GM19397 (cell line): ENCODE measurements at regions not wholly inside any gene's neighbourhood (a gene's known extent, or its start where the extent isn't known, plus 50 kb on each side); places are given as distances from the start of the nearest gene placed in this dataset.

Experiments used
- ATAC-seq: cut with Tn5 transposase; IDR thresholded peaks from one replicate; pipeline ENCODE4 v1.9.1; 2021; ENCODE audit warnings: mild to moderate bottlenecking, moderate library complexity; ENCODE audit not compliant: unreplicated experiment

DNA sequence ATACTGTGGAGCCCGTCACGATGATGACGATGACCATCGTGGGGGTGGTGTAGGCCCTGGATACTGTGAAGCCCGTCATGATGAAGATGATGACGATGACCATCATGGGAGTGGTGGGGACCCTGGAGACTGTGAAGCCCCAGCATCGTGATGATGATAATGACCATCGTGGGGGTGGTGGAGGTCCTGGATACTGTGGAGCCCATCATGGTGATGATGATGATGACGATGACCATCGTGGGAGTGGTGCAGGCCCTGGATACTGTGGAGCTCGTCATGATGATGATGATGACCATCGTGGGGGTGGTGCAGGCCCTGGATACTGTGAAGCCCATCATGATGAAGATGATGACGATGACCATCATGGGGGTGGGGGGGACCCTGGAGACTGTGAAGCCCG, 81.0 kb upstream of the SALL3 start:
- no peak for ATAC-seq

DNA sequence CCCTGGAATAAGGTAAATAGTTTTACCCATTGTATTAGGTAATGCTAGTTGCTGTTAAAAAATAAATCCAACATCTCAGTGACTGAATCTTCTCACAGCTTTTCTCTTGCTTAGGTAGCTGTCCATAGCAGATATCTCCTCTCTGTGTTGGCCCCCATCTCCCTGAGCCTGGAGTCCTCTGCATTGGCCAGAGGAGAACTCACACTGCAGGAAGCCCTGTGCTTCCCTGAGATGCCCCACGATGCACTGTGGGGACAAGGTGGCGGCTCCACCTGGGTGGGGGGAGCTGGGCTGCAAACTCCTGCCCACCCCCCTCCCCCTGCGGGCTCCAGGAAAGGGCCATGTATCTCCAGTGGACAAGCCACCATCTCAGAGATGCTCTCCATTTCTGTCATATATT, 80.4 kb upstream of the SALL3 start:
- ATAC-seq: no peak

DNA sequence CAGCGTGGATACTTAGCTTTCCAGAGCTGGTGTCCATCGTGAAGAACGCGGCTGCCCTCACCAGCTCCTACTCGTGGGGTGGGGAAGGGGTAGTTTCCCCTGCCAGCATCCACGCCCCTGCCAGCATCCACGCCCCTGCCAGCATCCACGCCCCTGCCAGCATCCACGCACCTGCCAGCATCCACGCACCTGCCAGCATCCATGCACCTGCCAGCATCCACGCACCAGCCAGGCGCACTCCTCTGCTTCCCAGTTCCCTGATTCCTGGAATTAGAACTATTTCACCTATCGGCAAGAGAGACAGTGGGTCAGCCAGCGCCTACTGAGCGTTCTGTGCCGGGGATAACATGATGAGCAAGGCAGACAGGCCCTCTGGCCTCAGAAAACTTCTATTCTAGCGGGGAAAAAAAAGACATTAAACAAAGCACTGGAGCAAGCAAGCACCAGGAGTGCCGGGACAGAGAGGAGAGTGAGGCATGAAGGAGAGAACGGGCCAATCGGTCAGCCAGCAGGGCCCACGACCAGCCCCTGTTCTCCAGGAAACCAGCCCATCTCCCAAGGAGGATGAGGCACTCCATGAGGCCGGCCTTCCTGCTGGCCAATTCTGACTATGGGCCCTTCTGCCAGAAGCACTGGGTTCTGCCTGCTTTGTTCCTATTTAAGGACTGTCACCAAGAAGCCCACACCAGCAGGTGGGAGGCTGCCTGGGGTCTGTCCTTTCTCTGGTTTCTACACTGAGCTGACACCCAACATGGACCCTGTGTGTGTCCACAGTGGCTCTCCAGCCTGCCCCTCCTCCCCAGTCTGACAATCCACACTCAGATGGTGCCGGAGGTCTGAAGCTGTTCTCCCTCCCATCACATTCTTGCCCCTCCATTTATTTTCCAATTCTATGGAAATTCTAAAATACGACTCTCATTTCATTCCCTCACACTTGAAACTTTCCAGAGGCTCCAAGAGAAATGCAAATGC, 78.4 kb upstream of the SALL3 start:
- no peak for ATAC-seq

DNA sequence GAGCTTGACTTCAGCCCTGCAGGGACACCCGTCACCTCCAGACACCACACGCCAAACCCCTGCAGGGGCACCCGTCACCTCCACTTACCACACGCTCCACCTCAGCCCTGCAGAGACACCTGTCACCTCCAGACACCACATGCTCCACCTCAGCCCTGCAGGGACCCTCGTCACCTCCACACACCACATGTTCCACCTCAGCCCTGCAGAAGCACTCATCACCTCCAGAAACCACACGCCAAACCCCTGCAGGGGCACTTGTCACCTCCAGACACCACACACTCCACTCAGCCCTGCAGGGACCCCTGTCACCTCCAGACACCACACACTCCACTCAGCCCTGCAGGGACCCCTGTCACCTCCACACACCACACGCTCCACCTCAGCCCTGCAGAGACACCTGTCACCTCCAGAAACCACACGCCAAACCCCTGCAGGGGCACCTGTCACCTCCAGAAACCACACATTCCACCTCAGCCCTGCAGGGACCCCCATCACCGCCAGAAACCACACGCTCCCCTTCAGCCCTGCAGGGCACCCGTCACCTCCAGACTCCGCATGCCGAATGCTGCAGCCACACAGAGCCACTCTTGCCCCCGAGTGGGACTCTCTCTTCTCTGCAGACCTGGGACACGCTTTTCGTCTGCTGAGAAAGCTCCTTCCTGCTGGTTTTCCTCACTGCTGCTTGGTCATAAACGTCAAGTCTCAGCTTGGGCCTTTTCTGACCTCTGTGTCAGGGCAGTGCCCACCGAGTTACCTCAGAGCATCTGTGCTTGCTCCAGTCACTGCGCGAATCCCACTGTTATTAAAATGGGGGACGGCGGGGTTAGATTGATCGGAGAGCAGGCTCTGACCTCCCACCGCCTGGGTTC, 77.5 kb upstream of the SALL3 start:
- ATAC-seq: no peak

DNA sequence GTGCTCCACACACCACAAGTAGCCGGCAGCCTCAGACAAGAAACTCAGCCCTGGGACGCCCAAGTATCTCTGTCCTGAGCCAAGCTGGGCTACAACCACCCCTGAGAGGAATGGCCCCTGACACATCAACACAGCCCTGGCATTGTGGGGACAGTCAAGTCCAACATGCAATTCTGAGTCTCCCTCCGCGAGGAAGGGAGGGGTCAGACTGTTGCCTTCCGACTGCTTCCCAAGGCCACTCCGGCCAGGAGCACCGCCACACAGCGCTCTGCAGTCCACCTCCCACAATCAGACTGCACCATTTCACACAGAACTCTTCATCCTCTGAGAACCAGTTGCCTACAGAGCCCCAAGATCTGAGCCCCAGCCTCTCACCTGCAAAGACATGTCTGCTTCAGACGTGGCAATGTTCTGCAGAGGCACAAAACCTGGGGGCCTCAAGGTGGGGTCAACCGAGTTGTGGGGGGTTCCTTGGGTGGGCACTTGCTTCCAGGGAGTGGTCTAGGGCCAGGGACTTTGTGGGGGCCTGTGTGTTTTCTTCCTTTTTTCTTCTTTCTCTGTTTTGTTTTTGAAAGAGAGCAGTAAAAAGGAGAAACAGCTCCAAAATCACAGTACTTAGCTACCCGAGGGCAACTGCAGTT, 76.7 kb upstream of the SALL3 start:
- ATAC-seq: no peak

DNA sequence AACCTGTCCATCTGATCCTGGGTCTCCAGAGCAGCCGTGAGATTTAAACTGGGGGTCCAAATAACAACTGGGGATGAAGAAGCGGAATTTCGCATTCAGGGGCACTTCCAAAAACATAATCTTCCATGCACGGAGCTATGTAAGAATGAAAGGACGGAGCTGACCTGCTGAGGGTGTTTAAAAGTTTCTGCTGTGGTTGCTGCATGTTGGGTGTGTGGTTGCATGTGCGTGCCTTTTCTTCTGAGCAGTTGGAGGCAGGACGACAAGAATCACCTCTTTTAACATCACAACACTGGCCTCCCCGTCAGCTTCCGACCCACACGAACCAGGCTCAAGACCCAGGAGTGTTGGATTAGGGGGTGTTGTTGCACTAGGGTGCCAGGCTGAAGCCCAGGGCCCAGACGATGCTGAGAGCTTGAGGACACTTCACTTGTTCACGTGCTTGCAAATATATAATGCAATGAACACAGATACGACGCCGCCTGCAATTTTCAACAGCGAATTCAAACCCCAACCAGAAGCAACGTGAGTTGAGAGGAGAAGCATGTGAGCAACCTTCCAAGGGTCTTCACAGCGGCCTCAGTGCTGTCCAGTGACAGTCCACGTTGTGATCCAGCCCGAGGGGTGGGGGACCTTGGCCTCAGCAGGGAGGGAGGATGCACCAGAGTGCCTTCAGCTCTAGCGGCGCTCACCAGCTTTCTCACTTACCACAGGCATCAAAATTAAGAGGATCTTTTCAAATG, 76.0 kb upstream of the SALL3 start:
- no peak for ATAC-seq

DNA sequence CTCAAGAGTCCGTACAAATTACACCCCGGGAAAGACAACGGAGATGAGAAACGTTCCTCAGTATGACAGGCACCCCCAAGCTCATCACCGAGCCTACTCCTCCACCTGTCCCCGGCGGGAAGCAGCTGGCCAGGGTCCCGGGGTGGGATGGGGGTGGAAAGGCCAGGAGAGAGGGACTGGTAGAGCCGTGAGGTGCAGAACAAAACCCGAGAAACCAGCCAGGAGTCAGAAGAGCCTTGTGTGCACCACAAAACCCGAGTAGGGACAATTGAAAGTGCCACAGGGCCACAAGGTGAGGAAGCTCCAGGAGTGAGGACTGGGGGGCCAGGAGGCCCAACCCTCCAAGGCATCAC, 75.5 kb upstream of the SALL3 start:
- no peak for ATAC-seq

DNA sequence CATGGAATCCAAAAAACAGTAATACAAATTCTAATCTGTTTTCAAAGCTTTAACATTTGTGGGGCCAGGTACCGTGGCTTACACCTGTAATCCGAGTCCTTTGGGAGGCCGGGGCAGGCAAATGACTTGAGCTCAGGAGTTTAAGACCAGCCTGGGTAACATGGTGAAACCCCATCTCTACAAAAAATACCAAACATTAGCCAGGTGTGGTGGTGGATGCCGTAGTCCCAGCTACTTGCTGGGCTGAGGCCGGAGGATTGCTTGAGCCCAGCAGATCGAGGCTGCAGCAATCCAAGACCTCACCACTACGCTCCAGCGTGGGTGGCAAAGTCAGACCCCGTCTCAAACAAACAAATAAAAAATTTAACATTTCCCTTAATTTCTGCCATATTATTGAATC, 74.3 kb upstream of the SALL3 start:
- ATAC-seq: no peak

DNA sequence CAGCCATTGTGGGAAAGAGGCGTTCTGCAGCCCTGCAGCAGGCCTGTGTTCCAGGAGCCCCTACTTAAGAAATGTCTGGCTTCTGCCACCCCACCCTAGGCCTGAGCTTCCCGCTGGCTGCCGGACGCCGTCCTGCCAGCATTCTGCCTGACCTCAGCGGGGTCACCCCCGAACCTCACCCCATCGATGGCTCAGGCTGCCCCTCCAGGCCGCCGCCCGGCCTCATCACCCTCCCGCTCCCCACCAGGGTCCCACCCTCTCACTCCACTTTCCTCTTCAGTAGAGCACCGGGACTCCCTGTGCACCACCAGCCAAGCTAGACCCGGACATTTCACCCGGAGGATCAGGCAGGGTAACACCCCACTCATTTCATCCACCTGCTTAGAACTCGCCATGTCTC, 73.6 kb upstream of the SALL3 start:
- no peak for ATAC-seq

DNA sequence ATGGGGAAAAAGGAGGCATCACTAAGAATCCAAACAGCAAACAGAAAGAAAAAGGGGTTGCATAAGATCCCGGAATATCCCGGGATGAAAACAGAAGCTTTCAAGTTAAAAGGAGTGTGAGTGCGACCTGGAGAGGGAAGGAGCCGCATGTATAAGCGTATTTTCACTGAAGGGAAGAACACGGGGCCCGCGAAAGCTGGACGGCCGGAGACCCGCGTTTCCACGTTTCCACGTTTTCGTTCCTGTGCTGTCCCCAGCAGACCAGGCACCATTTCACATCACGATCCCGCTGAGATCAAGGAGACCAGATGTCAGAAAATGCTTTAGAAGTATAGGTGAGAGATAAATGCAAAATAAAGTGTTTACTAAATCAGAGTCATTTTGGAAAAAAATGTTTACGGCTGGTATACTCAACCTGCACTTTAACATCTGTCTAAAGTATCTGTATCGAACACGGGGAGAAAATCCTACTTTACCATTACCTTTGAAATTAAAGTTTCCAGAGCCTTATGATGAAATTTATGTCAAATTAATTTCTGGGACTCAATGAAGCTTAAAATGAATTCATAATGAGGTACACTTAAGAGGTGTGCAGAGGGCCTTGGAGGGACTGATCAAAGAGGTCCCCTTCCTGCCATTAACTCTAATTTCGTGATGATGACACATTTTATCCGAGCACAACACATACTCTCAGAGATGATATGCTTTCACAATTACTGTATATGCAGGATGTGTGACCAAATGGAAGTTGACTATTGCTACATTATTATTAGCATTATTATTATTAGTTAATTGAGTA, 71.0 kb upstream of the SALL3 start:
- ATAC-seq: no peak

DNA sequence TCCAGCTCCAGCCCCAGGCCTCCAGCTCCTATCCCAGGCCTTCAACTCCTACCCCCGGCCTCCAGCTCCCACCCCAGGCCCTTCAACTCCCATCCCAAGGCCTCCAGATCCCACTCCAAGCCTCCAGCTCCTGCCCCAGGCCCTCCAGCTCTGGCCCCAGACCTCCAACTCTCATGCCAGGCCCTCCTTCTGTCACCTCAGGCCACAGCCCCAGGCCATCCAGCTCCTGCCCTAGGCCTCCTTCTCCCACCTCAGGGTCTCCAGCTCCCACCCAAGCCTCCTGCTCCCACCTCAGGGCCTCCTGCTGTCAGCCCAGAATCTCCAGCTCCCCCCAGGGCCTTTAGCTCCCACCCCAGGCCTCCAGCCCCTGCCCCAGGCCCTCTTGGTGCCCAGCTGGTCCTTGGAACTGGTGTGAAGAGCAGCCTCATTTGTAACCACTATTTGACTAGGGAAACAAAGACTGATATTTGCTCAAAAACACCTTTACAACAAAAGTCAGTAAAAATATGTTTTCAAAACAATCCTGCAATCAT, 67.8 kb upstream of the SALL3 start:
- no peak for ATAC-seq

DNA sequence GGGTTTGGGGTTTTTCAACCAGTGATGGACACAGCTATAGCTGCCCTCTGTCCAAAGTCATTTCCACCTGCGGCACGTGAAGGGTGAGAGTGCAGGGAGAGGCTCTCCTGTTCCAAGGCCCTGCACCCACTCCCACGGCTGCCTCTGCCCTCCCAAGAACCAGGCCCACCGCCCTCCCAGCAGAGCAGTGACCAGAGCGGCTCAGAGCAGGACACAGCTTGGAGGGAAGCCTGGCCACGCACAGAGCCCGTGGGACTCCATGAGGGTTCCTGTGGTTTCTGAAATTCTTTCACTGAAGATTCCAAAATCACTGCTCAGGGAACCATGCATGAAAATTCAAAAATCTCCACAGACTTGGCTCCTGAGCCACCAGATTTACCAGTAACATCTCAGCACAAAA, 67.3 kb upstream of the SALL3 start:
- ATAC-seq: no peak

DNA sequence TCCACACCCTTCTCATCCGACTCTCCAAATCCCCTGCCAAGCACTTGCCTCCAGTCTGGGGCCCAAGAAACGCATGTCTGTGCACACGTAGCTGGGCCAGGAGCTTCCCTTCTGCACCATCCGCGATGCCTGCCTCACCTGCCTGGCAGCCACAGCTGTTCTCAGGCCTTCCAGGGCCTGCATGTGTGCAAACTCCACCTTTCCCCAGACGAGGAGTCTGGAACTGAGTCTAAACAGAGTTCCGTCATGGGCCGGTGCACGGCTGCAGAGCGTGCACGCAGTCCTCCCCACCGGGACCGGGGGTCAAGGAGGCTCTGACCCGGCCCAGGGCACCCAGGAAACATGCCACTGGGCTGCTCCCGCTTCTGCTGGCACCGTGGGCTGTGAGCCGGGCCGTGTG, 66.8 kb upstream of the SALL3 start:
- no peak for ATAC-seq

DNA sequence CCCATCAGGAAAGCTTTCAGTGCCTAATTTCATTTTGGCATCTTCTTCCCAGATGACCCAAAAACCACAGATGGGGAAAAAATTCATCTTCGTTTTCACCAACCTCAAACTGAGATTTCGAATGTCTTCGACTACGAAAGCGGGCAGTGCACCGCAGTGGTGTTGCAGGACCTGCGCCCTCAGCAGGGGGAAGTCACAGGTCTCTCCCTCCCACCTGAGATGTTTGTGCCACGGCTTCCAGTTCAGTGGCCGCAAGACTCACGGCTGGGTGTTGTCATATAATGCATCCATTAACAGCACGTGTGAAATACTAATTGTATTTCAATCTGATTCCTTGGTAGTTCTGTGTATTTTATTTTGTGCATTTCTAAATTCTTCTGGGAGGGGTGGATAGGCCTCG, 66.2 kb upstream of the SALL3 start:
- ATAC-seq: no peak

DNA sequence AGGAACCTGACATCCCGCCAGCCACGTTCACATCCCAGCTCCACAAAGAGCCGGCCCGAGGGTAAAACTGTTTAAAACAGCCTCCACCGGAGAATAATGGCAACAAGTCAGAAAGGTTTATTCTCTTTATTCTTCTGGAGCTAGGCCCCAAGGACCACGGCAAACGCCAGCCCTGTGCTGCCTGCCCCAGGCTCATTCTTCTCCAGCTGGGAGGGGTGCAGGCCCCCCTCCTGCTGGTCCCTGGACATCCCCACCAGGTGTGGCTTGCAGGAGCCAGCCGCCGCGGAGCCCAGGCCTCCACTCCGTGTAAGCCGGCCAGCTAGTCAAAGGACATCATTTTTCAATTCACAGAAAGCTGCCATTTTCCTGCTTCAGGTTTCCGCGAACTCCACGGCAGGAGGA, 65.8 kb upstream of the SALL3 start:
- ATAC-seq: no peak

DNA sequence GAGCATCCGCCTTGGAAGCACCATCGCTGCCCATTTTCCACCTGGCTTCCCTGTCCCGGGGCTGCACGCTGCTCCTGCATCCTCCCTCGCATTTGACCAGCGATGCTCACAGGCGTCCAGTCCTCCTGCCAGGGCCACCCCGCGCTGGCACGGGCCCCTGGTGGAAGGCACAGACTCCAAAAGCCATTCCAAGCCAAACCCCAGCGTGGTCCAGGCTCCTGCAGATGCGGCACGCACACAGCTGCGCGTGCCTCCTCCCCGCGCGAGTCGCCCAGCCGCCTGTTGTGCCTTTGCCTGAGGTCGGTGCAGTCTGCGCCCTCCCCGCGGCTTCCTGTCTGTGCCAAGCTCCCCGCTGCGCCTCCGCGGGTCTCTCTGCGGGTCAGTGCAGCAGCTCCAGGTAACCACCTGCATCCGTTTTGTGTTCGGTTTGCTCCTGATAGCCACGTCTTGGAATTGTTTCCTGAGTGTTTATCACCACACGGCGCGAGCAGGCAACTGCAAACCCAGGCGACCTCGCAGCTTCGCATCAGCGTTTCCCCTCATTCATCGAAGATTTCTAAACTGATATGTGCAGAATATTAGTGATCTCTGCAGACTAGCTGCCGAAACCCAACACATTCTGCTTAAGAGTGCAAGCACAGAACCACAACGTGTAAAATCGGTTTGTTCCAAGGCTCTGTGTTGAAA, 65.2 kb upstream of the SALL3 start:
- no peak for ATAC-seq

DNA sequence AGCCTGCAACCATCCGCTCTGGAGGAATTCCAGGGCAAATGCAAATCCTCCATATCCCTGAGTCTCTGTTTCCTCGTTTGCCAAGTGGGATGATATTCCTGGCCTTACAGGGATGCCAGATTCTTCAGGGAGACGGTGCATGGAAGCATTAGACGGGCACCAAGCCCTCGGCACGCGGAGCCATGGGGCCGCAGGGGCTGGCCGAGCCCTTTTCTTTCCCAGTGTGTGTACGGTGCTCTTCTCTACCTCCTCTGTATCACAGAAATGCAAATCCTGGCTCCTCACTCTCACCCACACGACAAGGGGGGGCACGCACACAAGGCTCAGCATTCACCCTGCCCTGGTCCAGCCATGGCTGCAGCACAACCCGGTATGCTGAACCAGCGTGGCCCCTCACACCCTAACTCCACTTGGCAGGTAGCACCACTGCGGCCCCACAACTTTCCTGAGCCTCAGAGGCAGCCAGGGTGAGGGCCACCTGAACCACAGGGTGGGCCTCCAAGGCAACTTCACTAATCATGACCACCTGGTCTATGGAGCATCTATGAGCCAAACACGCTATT, 64.1 kb upstream of the SALL3 start:
- ATAC-seq: no peak

DNA sequence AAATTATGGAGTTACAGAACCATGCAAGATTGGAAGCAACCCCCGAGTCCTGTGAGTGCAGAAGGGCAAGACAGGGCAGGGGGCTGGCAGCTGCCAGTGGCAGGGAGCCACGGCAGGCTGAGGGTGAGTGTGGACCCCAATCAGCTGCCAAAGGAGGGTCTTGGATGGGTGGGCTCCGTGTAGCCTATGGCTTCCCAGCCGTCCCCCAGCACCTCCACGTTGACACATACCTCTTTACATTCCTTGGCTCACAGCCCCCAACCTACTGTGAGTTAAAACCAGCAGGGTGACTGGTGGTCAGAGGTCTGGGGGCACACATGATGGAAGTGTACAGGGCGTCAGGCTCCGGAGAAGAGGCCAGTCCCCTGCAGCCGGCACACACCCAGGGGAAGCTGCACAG, 60.9 kb upstream of the SALL3 start:
- no peak for ATAC-seq

DNA sequence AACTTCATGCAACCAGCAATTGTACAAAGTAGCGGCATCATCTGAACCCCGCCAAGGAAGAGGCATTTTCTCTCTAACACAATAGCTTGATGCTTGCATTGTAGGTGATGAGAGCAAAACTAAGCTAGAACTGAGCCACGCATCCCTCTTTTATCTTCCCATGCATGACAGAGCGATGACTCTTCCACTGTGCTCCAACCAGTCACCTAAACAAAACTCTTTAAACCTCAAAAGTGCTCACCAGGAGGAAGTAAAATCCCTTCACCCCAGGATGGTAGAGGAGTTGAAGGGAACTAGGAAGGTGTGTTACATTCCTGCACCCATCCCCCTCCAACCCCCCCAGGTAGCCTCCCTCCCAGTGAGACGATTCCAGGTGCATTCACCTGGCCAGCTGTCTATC, 59.7 kb upstream of the SALL3 start:
- no peak for ATAC-seq
